SK-N-SH (cell line): ENCODE measurements at regions not wholly inside any gene's neighbourhood (a gene's known extent, or its start where the extent isn't known, plus 50 kb on each side); places are given as distances from the start of the nearest gene placed in this dataset.
"Not testable (repeated sequence)": the region's sequence is repeated elsewhere in the genome, so short reads cannot be mapped to it uniquely, and the experiment has no call there.

Experiments used
- CTCF ChIA-PET: fragments of 300-600, 350-600 bp; formaldehyde crosslinking; extraction: SDS; loops from one replicate; lab custom pipeline; 2021; lab: Yijun Ruan, JAX
- POLR2A ChIA-PET: fragments of 350-600 bp; sonication (Branson Sonifier 250); formaldehyde crosslinking; extraction: SDS; loops from one replicate; lab custom pipeline; 2020; ENCODE audit warnings: antibody characterized with exemption, inconsistent platforms; lab: Yijun Ruan, JAX
- DNase-seq: peaks from one replicate; pipeline ENCODE4 v3.0.0; 2012
- H2AFZ ChIP-seq: fragments of 200-600 bp; sonication (generic); 2 replicates; pipeline ENCODE4 v1.8.1; 2016; ENCODE audit warnings: antibody characterized with exemption, mild to moderate bottlenecking, low read depth
- H3F3A ChIP-seq: fragments of 200-600 bp; sonication (generic); replicated peaks from 2 replicates; pipeline ENCODE3; 2016; ENCODE audit warnings: antibody characterized with exemption, mild to moderate bottlenecking; ENCODE audit not compliant: insufficient read depth
- H3K27ac ChIP-seq, 2 experiments: fragments of 200-500 bp in 1 of 2; fragments of 200-600 bp in 1 of 2; sonication (Bioruptor generic) in 1 of 2; sonication (generic), shearing (Covaris generic) in 1 of 2; 2 replicates each; pipeline versions ENCODE4 v1.5.1 to v1.6.1; 2014 to 2016; ENCODE audit warnings: low read depth in 2 of 2, inconsistent platforms in 1 of 2, low read length in 1 of 2, mild to moderate bottlenecking in 1 of 2, mixed read lengths in 1 of 2
- H3K27me3 ChIP-seq: fragments of 200-600 bp; sonication (generic), shearing (Covaris generic); 2 replicates; pipeline ENCODE4 v1.6.1; 2016; ENCODE audit warnings: mixed run types; ENCODE audit not compliant: insufficient read depth
- H3K36me3 ChIP-seq, 2 experiments: fragments of 200-500 bp in 1 of 2; fragments of 200-600 bp in 1 of 2; sonication (Bioruptor generic) in 1 of 2; sonication (generic) in 1 of 2; replicated peaks in 1 of 2; 2 replicates each; pipeline versions ENCODE3 to v1.5.1; 2014 to 2016; ENCODE audit warnings: low read length in 1 of 2, mild to moderate bottlenecking in 1 of 2; ENCODE audit not compliant: insufficient read depth in 2 of 2, control insufficient read depth in 1 of 2
- H3K4me1 ChIP-seq, 2 experiments: fragments of 200-500 bp in 1 of 2; fragments of 200-600 bp in 1 of 2; sonication (Bioruptor generic) in 1 of 2; sonication (generic), shearing (Covaris generic) in 1 of 2; 2 replicates each; pipeline versions ENCODE4 v1.5.1 to v1.6.1; 2014 to 2016; ENCODE audit warnings: low read depth in 1 of 2, low read length in 1 of 2, mixed run types in 1 of 2; ENCODE audit not compliant: insufficient read depth in 2 of 2, control insufficient read depth in 1 of 2
- H3K4me2 ChIP-seq: fragments of 200-600 bp; sonication (generic), shearing (Covaris generic); 2 replicates; pipeline ENCODE4 v1.6.1; 2017; ENCODE audit warnings: mixed run types
- H3K4me3 ChIP-seq, 2 experiments: fragments of 200-500 bp in 1 of 2; fragments of 200-600 bp in 1 of 2; sonication (Bioruptor generic) in 1 of 2; sonication (generic), shearing (Covaris generic) in 1 of 2; 2 replicates each; pipeline versions ENCODE4 v1.5.1 to v1.8.1; 2014 to 2016; ENCODE audit warnings: low read depth in 2 of 2, inconsistent platforms in 1 of 2, low read length in 1 of 2, mild to moderate bottlenecking in 1 of 2, mixed read lengths in 1 of 2, moderate library complexity in 1 of 2
- H3K79me2 ChIP-seq: fragments of 200-600 bp; sonication (generic); 2 replicates; pipeline ENCODE4 v1.8.1; 2017; ENCODE audit warnings: mild to moderate bottlenecking; ENCODE audit not compliant: insufficient read depth
- H3K9ac ChIP-seq: fragments of 200-600 bp; sonication (generic); 2 replicates; pipeline ENCODE4 v1.6.1; 2017; ENCODE audit warnings: mixed run types
- H3K9me2 ChIP-seq: fragments of 200-600 bp; sonication (generic); 2 replicates; pipeline ENCODE4 v1.6.1; 2017; ENCODE audit warnings: mixed run types
- H3K9me3 ChIP-seq: fragments of 200-600 bp; sonication (generic); 2 replicates; pipeline ENCODE4 v1.6.1; 2017; ENCODE audit warnings: mixed run types, mild to moderate bottlenecking, moderate library complexity
- H4K20me1 ChIP-seq: fragments of 200-600 bp; sonication (generic); 2 replicates; pipeline ENCODE4 v1.6.1; 2017; ENCODE audit warnings: mild to moderate bottlenecking, mixed run types; ENCODE audit not compliant: insufficient read depth
- CTCF ChIP-seq: fragments of 200-600 bp; sonication (generic); IDR thresholded peaks from 2 replicates; pipeline ENCODE4 v1.6.1; 2017; ENCODE audit warnings: antibody characterized with exemption, mild to moderate bottlenecking, moderate library complexity
- EP300 ChIP-seq, 2 experiments: IDR thresholded peaks; 2 replicates each; pipeline versions ENCODE4 v1.4.0 to v1.6.1; 2012; ENCODE audit warnings: borderline replicate concordance in 1 of 2, low read depth in 1 of 2, low read length in 1 of 2
- FOSL2 ChIP-seq: IDR thresholded peaks from 2 replicates; pipeline ENCODE4 v1.4.0; 2012; ENCODE audit warnings: low read depth, mild to moderate bottlenecking, moderate library complexity, borderline replicate concordance
- IRF3 ChIP-seq: fragments of 150-350 bp; IDR thresholded peaks from 2 replicates; pipeline ENCODE4 v1.6.1; 2016; ENCODE audit warnings: mild to moderate bottlenecking, low read depth, low read length
- JUND ChIP-seq: IDR thresholded peaks from 2 replicates; pipeline ENCODE4 v1.4.0; 2012
- MAX ChIP-seq: IDR thresholded peaks from 2 replicates; pipeline ENCODE4 v1.4.0; 2012; ENCODE audit warnings: low read depth
- NFIC ChIP-seq: IDR thresholded peaks from 2 replicates; pipeline ENCODE4 v1.4.0; 2012; ENCODE audit warnings: borderline replicate concordance
- NRF1 ChIP-seq: IDR thresholded peaks from 2 replicates; pipeline ENCODE4 v1.6.1; 2012; ENCODE audit warnings: low read depth, mild to moderate bottlenecking, low read length
- POLR2AphosphoS5 ChIP-seq: IDR thresholded peaks from 2 replicates; pipeline ENCODE4 v1.6.1; 2012; ENCODE audit warnings: low read depth, low read length
- RAD21 ChIP-seq: IDR thresholded peaks from 2 replicates; pipeline ENCODE4 v1.6.1; 2012; ENCODE audit warnings: mild to moderate bottlenecking, low read length
- RCOR1 ChIP-seq: fragments of 150-350 bp; IDR thresholded peaks from 2 replicates; pipeline ENCODE4 v1.6.1; 2017; ENCODE audit warnings: antibody characterized with exemption, low read length
- REST ChIP-seq: IDR thresholded peaks from 2 replicates; pipeline ENCODE4 v1.6.1; 2012; ENCODE audit warnings: mild to moderate bottlenecking, low read depth, low read length, moderate library complexity
- RXRA ChIP-seq: IDR thresholded peaks from 2 replicates; pipeline ENCODE4 v1.4.0; 2012; ENCODE audit warnings: low read depth, mild to moderate bottlenecking, borderline replicate concordance
- SIN3A ChIP-seq: IDR thresholded peaks from 2 replicates; pipeline ENCODE4 v1.6.1; 2012; ENCODE audit warnings: low read depth, mild to moderate bottlenecking, low read length, moderate library complexity, borderline replicate concordance
- SMC3 ChIP-seq: IDR thresholded peaks from 2 replicates; pipeline ENCODE4 v1.6.1; 2012; ENCODE audit warnings: low read depth, low read length, improper control_type of control experiment
- TCF12 ChIP-seq: IDR thresholded peaks from 2 replicates; pipeline ENCODE4 v1.4.0; 2012
- TEAD4 ChIP-seq: IDR thresholded peaks from 2 replicates; pipeline ENCODE4 v1.4.0; 2012; ENCODE audit warnings: mild to moderate bottlenecking, borderline replicate concordance; ENCODE audit not compliant: insufficient read depth
- YY1 ChIP-seq: IDR thresholded peaks from 2 replicates; pipeline ENCODE4 v1.4.0; 2012; ENCODE audit warnings: low read depth, mild to moderate bottlenecking
- WGBS: methylation state at CpG from one replicate; pipeline ENCODE4 v1.1.6; 2017; ENCODE audit warnings: low lambda C conversion rate; 5-methylcytosine and 5-hydroxymethylcytosine counted together

- H3K27ac ChIP-seq, POLR2A ChIA-PET, CTCF ChIA-PET, H2AFZ ChIP-seq, H3K9me2 ChIP-seq, H3K79me2 ChIP-seq, H3K4me3 ChIP-seq, DNase-seq, H3K27me3 ChIP-seq, H3K36me3 ChIP-seq, H3K9ac ChIP-seq, H3K9me3 ChIP-seq, H3K4me1 ChIP-seq, H3F3A ChIP-seq, H3K4me2 ChIP-seq, H4K20me1 ChIP-seq: not testable (repeated sequence)
- WGBS, result 83% methylated on average over 9 of the region's 9 CpGs
These were observed 141.0 kb downstream of the PLPPR4 start for GRCh38 chr1:99405325-99405724.

GRCh38 chr1:99407018-99407417 lies 142.7 kb downstream of the PLPPR4 start:
- Histone ChIP-seq H3K4me2 (no peak overlapping the region), H3K27me3 (no peaks in the 10 kb centered on the region), H3K9ac (no peak overlapping the region), H3K9me3 (no peaks in the 10 kb centered on the region), H3K4me1 (no peaks in the 10 kb centered on the region), H4K20me1 (no peaks in the 10 kb centered on the region), H2AFZ (no peak overlapping the region), H3F3A (no peaks in the 10 kb centered on the region), H3K27ac (no peak overlapping the region), H3K36me3 (no peaks in the 10 kb centered on the region), H3K4me3 (no peak overlapping the region), H3K9me2 (no peaks in the 10 kb centered on the region), H3K79me2 (no peaks in the 10 kb centered on the region)
- 53% methylated on average over 3 of the region's 3 CpGs for WGBS
- ChIA-PET POLR2A (no interaction called here), CTCF (no interaction called here)
- TF ChIP-seq CTCF (peak; percentile 19; the same call in 1 of the 2 replicates), YY1 (no peak)
- no peak for DNase-seq

- CTCF ChIA-PET, result no interaction called here
- TF ChIP-seq TCF12 (no peak), SIN3A (no peak), JUND (no peak), NFIC (no peak), RXRA (no peak), POLR2AphosphoS5 (no peak), EP300 (IDR thresholded peaks at IDR 0.05; ENCODE audit: borderline replicate concordance in 1 of 2, low read depth in 1 of 2, low read length in 1 of 2) (no peak), TEAD4 (no peak), MAX (no peak), FOSL2 (no peak), RCOR1 (no peak), IRF3 (no peak), SMC3 (no peak), RAD21 (no peak), REST (no peak), NRF1 (no peak)
These were observed 159.8 kb downstream of the PLPPR4 start for GRCh38 chr1:99424087-99424486.

More at GRCh38 chr1:99424087-99424486, 159.8 kb downstream of the PLPPR4 start:
- no peak for DNase-seq
- H3K9me2 ChIP-seq, result no peaks in the 10 kb centered on the region
- no peaks in the 10 kb centered on the region for H3K4me1 ChIP-seq
- H3K79me2 ChIP-seq, result no peaks in the 10 kb centered on the region
- POLR2A ChIA-PET, result no interaction called here
- no peaks in the 10 kb centered on the region for H3K36me3 ChIP-seq
- H4K20me1 ChIP-seq, result no peaks in the 10 kb centered on the region
- H3K9me3 ChIP-seq, result no peaks in the 10 kb centered on the region
- H3K27ac ChIP-seq, result no peak overlapping the region
- H3K4me3 ChIP-seq, result no peak overlapping the region
- 46% methylated on average over 3 of the region's 3 CpGs for WGBS
- H3K4me2 ChIP-seq, result no peak overlapping the region
- H2AFZ ChIP-seq, result no peak overlapping the region
- H3F3A ChIP-seq, result no peaks in the 10 kb centered on the region
- H3K27me3 ChIP-seq, result no peaks in the 10 kb centered on the region
- H3K9ac ChIP-seq, result no peak overlapping the region
